Large intestine (tissue), 3 donors: ENCODE measurements at regions not wholly inside any gene's neighbourhood (a gene's known extent, or its start where the extent isn't known, plus 50 kb on each side); places are given as distances from the start of the nearest gene placed in this dataset.
"Not testable (repeated sequence)": the region's sequence is repeated elsewhere in the genome, so short reads cannot be mapped to it uniquely, and the experiment has no call there.

Experiments
- DNase-seq, 2 donors: peaks; one replicate each; pipeline versions ENCODE4 v3.0.0 to v3.0.0-alpha.2; 2013
- H3K27ac ChIP-seq: one replicate; pipeline ENCODE4 v1.5.1; 2013; ENCODE audit warnings: low read length
- H3K27me3 ChIP-seq: 2 replicates; pipeline ENCODE4 v1.6.1; 2013; ENCODE audit warnings: low read length; ENCODE audit not compliant: control insufficient read depth, insufficient read depth
- H3K36me3 ChIP-seq: 2 replicates; pipeline ENCODE4 v1.6.1; 2013; ENCODE audit warnings: low read length; ENCODE audit not compliant: control insufficient read depth, insufficient read depth
- H3K4me1 ChIP-seq: one replicate; pipeline ENCODE4 v1.6.1; 2013; ENCODE audit warnings: low read length; ENCODE audit not compliant: control insufficient read depth, insufficient read depth
- H3K4me3 ChIP-seq: one replicate; pipeline ENCODE4 v1.5.1; 2013; ENCODE audit warnings: low read length
- H3K9me3 ChIP-seq: one replicate; pipeline ENCODE4 v1.6.1; 2013; ENCODE audit warnings: mild to moderate bottlenecking, low read depth, low read length, moderate library complexity; ENCODE audit not compliant: control insufficient read depth
- WGBS: methylation state at CpG from one replicate; pipeline ENCODE4 v1.1.5; 2013; ENCODE audit warnings: low lambda C conversion rate; ENCODE audit not compliant: insufficient coverage; 5-methylcytosine and 5-hydroxymethylcytosine counted together

DNA sequence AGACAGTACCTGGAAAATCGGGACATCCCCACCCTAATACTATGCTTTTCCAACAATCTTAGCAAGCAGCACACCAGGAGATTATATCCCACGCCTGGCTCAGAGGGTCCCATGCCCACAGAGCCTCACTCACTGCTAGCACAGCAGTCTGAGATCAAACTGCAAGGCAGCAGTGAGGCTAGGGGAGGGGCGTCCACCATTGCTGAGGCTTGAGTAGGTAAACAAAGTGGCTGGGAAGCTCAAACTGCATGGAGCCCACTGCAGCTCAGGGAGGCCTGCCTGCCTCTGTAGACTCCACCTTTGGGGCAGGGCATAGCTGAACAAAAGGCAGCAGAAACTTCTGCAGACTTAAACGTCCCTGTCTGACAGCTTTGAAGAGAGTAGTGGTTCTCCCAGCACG is 275.5 kb downstream of the IKZF2 start:
- not testable (repeated sequence) for H3K36me3 ChIP-seq, DNase-seq, H3K4me1 ChIP-seq, H3K27ac ChIP-seq, H3K9me3 ChIP-seq, H3K27me3 ChIP-seq, H3K4me3 ChIP-seq
- no CpG with 5 or more reads among the region's 5 CpGs for WGBS

DNA sequence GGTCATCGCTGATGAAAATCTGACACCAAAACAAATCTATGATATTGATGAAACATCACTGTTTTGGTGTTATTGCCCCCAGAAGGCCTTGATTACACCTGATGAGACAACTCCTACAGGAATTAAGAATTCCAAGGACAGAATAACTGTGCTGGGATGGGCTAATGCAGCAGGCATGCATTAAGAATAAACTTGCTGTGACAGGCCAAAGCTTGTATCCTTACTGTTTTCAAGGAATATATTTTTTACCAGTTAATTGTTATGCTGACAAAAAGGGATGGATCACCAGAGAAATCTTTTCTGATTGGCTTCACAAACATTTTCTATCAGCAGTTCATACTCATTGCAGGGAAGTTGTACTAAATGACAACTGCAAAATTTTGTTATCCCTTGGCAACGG is 278.2 kb downstream of the IKZF2 start:
- no CpG with 5 or more reads among the region's 2 CpGs for WGBS
- Histone ChIP-seq H3K36me3 (no peaks in the 10 kb centered on the region), H3K27me3 (no peaks in the 10 kb centered on the region), H3K4me3 (no peak overlapping the region), H3K9me3 (no peaks in the 10 kb centered on the region), H3K4me1 (no peaks in the 10 kb centered on the region), H3K27ac (no peak overlapping the region)
- DNase-seq: no peak

DNA sequence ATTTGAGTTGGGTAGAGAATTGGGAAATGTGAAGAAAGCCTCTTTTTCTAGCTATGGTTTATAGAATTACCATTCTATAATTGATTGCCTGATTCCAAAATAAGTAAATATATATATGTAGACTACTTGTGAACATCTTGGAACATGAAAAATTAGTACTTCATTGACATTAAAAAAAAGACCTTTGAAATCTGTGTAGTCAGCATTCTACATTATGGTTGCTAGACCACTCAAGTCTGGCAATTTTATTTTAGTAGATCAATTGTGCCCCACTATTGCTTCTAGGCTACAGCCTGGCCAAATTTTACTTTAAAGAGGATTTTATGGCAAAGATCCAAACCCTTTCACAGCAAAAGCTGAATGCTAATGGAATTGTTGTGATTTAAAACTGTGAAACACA is 279.8 kb downstream of the IKZF2 start:
- no peaks in the 10 kb centered on the region for H3K9me3 ChIP-seq
- no peaks in the 10 kb centered on the region for H3K4me1 ChIP-seq
- H3K27ac ChIP-seq: no peak overlapping the region
- H3K36me3 ChIP-seq: no peaks in the 10 kb centered on the region
- H3K27me3 ChIP-seq: no peaks in the 10 kb centered on the region
- H3K4me3 ChIP-seq: no peak overlapping the region
- DNase-seq: no peak

DNA sequence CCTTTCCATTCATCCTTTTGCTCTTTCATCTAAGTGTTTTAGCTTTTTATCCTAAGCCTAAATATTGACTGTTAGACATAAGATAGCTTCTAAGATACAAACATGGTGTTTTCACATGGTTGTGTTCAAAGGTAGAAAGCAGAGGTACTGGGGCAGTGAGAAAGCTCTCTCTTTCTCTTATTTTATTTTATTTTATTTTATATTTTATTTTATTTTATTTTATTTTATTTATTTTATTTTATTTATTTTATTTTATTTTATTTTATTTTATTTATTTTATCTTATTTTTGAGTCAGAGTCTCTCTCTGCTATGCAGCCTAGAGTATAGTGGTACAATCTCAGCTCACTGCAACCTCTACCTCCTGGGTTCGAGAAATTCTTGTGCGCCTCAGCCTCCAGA is 287.2 kb downstream of the IKZF2 start:
- no peaks in the 10 kb centered on the region for H3K36me3 ChIP-seq
- H3K9me3 ChIP-seq: peaks cover 26% of the 10 kb centered on the region
- no peaks in the 10 kb centered on the region for H3K27me3 ChIP-seq
- H3K4me1 ChIP-seq: no peaks in the 10 kb centered on the region
- no peak for DNase-seq
- WGBS: no CpG with 5 or more reads among the region's 2 CpGs
- H3K4me3 ChIP-seq: no peak overlapping the region
- no peak overlapping the region for H3K27ac ChIP-seq

DNA sequence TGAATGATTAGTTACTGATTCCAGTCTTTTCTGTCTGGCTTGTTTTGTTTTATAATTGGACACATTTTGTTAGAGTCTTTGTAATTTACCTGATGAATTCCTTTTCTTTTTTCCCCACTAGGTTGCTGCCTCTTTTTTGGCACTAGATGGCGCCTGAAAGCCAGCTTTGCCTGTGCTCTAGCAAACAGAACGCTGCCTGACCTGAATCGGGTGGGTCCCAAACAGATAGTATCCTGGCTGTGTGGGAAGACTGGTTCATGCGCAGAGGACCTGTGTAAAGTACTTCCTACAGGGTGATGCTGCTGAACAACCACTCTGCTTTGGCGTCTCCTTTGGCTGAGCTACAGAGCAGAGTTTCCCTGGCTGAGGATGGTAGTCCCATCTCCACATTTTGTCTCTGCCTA is 288.2 kb downstream of the IKZF2 start:
- Histone ChIP-seq H3K27ac (no peak overlapping the region), H3K36me3 (no peaks in the 10 kb centered on the region), H3K4me3 (no peak overlapping the region), H3K9me3 (peaks cover 26% of the 10 kb centered on the region), H3K27me3 (no peaks in the 10 kb centered on the region), H3K4me1 (no peaks in the 10 kb centered on the region)
- no CpG with 5 or more reads among the region's 5 CpGs for WGBS
- DNase-seq: no peak

DNA sequence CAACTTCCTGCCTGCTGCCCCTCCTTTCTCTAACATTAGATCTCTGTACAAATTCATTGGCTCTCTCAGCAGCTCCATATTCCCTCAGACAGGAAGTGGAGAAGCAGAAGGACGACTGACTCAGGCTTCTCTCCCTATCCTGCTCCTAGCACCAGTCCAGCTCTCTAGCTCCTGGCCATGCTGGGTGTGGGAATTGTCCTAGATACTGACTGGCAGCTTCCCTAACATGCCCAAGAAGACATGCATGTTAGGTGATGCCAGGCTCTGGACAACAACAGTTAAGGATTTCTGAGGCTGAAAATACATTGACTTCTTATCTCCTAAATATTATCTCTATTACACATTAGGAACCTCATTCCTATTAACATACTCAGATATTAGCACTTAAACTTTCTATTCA is 292.9 kb downstream of the IKZF2 start:
- Histone ChIP-seq H3K4me3 (no peak overlapping the region), H3K9me3 (peaks cover 10% of the 10 kb centered on the region), H3K27ac (no peak overlapping the region), H3K4me1 (no peaks in the 10 kb centered on the region), H3K36me3 (no peaks in the 10 kb centered on the region), H3K27me3 (no peaks in the 10 kb centered on the region)
- DNase-seq: no peak
- WGBS: no CpG with 5 or more reads among the region's 1 CpG

DNA sequence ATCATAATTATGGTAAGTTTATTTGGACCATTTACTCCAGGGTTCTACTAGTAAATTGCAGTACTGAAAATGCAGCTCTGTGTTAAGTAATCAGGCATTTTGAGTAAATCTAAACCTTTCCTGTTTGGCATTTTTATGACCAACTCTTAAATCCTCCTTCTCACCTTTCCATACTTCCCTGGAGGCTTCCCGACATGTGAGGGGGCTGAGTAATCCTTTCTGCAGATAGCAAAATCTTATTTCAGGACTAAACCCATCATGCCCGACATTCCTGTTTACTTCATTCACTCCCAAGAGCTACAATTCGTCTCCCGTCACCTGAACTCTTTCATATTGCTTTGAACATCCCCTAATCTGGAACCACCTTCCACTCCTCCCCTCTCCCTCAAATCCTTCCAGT is 296.6 kb downstream of the IKZF2 start:
- H3K36me3 ChIP-seq: no peaks in the 10 kb centered on the region
- no peak for DNase-seq
- no peaks in the 10 kb centered on the region for H3K9me3 ChIP-seq
- 40% methylated on average over 1 of the region's 4 CpGs for WGBS
- no peaks in the 10 kb centered on the region for H3K27me3 ChIP-seq
- H3K4me1 ChIP-seq: no peaks in the 10 kb centered on the region
- H3K4me3 ChIP-seq: no peak overlapping the region
- H3K27ac ChIP-seq: no peak overlapping the region

DNA sequence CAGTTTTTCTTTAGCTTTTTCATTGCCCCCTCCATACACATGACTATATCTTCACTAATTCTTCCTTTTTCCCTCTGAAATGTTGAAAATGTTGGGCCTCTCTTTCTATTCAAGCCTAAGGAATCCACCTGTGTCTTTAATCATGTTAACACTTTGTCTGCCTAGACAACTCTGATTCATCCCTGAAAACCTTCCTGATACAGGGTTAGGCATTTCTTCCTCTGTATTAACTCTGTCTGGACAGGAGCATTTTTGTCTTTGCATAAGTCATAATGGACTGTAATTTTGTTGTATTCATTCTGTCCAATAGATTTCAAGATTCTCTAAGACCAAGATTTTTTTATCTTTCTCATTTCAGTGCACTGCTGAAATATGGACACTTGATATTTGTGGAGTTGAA is 297.3 kb downstream of the IKZF2 start:
- no peak for DNase-seq
- Histone ChIP-seq H3K4me3 (no peak overlapping the region), H3K27ac (no peak overlapping the region), H3K27me3 (no peaks in the 10 kb centered on the region), H3K4me1 (no peaks in the 10 kb centered on the region), H3K36me3 (no peaks in the 10 kb centered on the region), H3K9me3 (no peaks in the 10 kb centered on the region)

DNA sequence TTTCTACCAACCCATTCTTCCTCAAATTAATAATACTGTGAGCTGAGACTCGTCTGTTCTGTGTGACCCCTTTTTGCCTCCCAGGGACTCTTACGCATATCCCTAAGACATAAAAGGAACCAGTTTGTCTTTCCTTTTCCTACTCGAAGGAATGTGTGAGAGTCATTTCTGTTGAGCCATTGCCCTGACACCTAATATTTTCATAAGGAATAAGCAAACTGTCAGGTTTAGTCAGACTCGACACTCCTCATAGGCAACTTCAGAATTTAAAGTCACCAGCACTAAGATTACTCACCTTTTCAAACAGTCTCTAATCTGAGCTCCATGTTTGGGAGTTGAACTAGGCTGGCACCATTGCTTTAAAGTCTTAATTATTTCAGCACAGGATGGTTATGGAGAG is 305.5 kb downstream of the IKZF2 start:
- H3K4me3 ChIP-seq: no peak overlapping the region
- no peaks in the 10 kb centered on the region for H3K27me3 ChIP-seq
- no peaks in the 10 kb centered on the region for H3K9me3 ChIP-seq
- H3K36me3 ChIP-seq: no peaks in the 10 kb centered on the region
- no peaks in the 10 kb centered on the region for H3K4me1 ChIP-seq
- no peak for DNase-seq
- H3K27ac ChIP-seq: no peak overlapping the region
- WGBS: no CpG with 5 or more reads among the region's 4 CpGs

DNA sequence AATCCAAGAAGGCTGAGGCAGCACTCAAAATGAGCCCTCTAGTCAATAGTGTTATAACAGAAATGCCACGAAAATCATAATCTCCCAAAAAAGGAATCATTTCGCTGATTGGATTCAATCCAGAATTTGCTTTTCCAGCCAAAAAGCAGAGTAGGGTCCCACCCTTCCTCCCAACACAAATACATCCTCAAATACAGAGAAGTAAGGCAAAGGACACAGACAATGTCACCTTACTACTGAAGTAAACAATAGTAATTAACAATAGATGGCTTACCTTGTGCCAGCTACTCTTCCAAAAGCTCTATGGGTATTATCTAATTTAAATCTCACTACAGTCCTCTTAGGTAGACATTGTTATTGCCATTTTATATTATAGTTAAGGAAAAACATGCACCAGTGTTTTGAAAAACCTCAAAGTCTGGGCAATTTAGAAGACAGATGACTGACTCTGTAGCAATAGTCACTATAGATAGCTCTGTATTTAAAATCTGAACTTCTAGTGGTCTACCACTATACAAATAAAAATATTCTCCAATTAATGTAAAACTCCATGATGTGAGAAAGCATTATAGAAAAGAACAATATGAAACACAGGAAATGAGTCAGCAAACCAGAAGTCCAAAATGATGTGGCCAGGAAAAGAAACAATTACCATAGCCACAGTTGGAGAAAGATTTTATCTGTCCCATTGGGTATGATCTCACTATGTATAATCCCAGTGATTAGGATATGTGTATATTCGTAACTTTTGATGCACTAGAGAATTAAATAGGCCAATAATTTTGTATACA is 305.0 kb upstream of the ERBB4 start:
- no peaks in the 10 kb centered on the region for H3K27me3 ChIP-seq
- no peaks in the 10 kb centered on the region for H3K9me3 ChIP-seq
- no peaks in the 10 kb centered on the region for H3K36me3 ChIP-seq
- H3K27ac ChIP-seq: no peak overlapping the region
- H3K4me3 ChIP-seq: no peak overlapping the region
- no CpG with 5 or more reads among the region's 3 CpGs for WGBS
- no peaks in the 10 kb centered on the region for H3K4me1 ChIP-seq
- DNase-seq: no peak

DNA sequence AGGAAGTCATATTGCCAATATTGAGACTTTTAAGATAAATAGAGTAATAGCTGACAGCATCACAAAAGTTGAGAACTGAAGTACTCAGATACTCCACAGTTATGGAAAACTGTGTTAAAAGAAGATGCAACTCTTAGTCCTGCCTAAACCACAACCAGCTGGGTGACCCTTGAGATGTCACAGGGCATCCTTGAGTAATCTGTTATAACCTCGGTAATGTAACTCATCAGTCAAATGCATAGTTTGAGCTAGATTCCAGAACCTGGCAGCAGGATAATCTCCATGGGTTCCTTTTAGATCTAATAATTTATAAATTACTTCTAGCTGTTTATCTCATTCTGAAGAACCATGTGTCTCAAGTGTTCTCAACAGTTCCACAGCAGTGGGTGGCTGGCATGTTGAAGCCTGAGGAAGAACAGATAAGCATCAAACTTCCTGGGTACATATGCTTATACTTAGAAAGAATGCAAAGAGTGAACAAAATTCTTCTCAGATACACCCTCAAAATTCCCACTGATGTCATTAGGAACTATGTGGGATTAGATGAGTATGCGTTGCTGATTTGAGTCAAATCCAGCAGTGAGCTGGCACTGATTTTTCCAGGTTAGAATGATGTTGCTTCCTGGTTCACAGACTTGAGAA is 304.1 kb upstream of the ERBB4 start:
- no peaks in the 10 kb centered on the region for H3K4me1 ChIP-seq
- H3K36me3 ChIP-seq: no peaks in the 10 kb centered on the region
- H3K27me3 ChIP-seq: no peaks in the 10 kb centered on the region
- H3K9me3 ChIP-seq: no peaks in the 10 kb centered on the region
- H3K4me3 ChIP-seq: no peak overlapping the region
- DNase-seq: no peak
- no CpG with 5 or more reads among the region's 2 CpGs for WGBS
- H3K27ac ChIP-seq: no peak overlapping the region
